HG03045 (cell line): ENCODE measurements at regions not wholly inside any gene's neighbourhood (a gene's known extent, or its start where the extent isn't known, plus 50 kb on each side); places are given as distances from the start of the nearest gene placed in this dataset.

Source experiments
- ATAC-seq: cut with Tn5 transposase; IDR thresholded peaks from one replicate; pipeline ENCODE4 v1.9.1; 2021; ENCODE audit warnings: mild to moderate bottlenecking, moderate library complexity; ENCODE audit not compliant: unreplicated experiment

GRCh38 chr3:182244222-182244971 is 532.7 kb downstream of the SOX2 start:
- ATAC-seq, result no peak

DNA sequence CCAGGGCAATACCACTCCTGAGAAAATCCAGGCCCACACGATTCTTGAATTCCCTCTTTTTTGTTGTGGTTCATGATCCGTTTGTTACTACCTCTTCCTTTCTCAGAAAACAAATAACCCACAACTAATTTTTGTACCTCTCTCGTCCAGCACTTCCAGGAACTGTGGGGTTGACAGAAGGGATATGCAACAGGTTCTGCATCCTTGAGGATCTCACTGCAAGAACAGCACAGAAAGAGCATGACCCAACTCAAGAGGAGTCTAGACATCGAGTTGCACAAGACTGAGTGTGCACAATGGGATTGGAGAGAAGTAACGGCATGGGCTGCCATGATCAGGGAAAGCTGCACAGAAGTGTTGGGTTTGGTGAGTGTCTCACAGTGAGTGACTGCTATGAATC is 533.3 kb downstream of the SOX2 start:
- ATAC-seq, result no peak

DNA sequence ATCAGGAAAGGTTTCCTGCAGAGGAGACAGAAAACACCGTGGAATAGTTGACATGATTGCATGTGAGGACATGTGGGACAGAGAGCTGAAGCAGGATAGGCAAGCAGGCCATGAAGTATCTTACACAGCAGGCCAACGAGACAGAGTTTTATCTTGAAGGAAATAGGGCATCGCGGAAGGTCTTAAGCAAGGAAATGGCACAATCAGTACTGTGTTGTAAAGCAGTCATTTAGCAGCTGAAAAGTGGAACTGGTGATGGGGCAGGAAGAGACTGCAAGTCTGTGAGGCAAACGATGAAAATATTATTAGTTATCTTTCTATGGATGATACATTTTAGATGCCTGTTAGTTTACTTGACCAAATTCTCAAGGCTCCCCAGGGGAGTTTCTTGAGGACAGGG is 535.1 kb downstream of the SOX2 start:
- no peak for ATAC-seq

GRCh38 chr3:182248349-182248880 is 536.7 kb downstream of the SOX2 start:
- no peak for ATAC-seq

DNA sequence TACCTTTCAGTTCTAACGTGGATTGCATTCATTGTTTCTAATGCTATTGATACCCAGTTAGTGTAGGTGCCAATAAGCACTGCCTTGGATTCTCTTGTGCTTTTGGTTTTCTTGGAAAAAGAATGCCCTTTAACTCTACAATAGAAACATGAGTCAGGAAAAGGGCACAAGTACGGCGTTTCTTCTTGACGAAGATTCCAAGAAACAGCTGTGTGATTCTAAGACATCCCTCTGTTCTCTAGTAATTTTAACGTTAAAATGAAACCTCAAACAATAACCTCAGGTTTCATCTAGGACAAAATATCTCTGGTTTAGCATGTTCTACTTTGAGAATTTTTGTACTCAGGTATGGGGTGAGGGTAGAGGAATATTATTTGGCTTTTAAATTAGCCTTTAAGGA is 540.5 kb upstream of the ATP11B start:
- no peak for ATAC-seq

GRCh38 chr3:182255158-182255557 is 538.1 kb upstream of the ATP11B start:
- ATAC-seq, result no peak

- no peak for ATAC-seq
Observed at GRCh38 chr3:182257361-182257760, 535.9 kb upstream of the ATP11B start.

DNA sequence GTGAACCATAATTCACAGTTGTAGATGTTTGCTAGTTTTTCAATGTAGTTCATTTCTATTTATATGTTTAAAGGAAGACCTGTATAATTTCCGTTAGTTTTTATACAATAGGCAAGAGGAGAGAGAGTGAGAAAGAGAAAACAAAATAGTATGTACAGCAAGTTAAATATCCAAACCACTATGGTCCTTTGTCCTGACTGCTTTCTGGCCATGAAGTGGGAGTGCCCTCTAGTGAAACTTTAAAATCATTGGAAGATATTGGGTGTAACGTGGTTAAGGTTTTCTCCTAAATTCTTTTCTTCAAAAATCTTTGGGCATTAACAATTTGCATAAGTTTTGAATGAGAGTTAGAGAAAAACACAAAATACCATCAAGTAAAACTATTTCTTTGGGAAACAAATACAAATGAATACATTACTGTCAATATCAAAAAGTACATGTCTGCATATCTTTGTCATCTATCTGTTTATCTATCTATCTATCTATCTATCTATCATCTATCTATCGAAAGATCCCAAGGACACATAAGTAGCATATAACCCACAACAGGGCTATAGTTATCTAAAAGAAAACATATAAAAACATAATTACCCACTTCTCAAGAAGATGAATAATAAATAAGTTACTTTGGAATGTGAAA is 534.6 kb upstream of the ATP11B start:
- no peak for ATAC-seq

DNA sequence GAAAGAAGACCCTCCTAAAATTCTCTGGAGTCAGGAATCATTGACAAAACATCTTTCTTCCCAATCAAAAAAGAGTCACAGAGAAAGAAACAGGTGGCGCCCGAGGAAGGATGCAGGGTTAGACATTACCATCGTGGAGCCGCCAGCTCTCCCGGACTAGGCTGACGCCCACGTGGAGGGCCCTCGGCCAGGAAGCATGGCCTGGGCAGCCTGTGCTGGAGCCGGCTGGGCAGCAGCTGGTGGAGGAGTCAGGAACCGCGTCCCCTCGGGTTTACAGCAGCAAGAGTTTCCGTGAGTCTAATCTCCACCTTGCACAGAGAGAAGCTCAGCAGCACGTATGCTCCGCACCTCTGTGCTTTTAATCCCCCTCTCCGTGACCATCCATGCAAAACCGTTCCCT is 533.7 kb upstream of the ATP11B start:
- no peak for ATAC-seq

DNA sequence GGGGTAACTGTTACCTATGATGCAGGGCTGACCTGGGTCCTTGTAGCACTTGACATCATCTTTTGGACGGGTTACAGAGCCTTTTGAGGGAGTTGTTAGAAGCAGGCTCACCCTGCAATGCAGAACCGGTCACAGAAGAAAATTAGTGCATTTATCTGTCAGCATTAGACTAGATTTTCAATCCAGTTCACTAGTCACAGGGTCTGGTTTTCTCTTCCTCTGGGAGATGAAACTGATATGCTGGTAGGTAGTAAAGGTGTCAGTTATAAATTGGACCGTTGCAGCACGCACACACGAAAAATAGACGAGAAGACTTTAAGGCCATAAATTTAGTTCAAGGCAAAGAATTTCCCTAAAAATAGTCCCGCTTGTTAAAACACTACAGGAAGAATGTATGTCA is 532.3 kb upstream of the ATP11B start:
- ATAC-seq, result no peak

- no peak for ATAC-seq
Observed at GRCh38 chr3:182268711-182269110, 524.6 kb upstream of the ATP11B start.

GRCh38 chr3:182276512-182276911 is 516.8 kb upstream of the ATP11B start:
- no peak for ATAC-seq

- ATAC-seq, result no peak
Observed at GRCh38 chr3:182284793-182285192, 508.5 kb upstream of the ATP11B start.

DNA sequence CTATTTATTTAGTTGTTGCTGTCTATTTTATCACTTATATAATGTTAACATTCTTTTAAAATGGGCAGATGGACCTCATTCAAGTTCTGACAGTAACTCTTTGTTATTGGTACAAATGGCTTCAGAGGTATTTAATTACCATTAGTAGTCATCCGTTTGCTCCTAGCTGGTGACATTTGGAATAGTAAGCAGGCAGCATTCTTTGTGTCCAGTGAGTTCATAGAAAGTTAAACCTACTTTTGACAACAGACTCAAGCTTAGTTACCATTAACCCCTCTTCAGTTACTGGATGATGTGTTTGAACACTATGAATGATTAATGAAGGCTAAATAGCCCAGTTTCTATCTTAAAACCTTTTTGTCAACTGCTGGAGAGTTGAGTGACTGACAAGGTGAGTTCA is 500.7 kb upstream of the ATP11B start:
- ATAC-seq, result no peak

GRCh38 chr3:182294256-182294655 is 499.0 kb upstream of the ATP11B start:
- ATAC-seq, result no peak

DNA sequence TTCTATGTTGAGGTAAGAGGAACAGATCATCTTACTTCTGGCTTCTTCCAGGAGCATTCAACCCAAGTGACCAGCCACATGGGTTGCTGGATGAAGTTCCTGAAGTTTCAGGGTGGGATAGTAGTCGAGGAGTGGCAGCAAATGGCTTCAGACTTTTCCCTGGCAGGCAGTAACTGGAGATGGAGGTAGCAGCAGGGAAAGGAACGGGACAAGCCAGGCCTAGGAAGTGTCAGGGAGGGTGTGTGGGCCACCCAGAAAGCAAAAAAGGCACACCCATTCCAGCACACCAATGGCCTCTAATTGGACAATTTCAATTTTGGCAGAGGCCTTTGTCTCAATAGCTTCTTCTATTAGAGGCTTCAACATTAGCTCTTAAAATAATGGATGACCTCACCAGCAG is 498.6 kb upstream of the ATP11B start:
- no peak for ATAC-seq

- no peak for ATAC-seq
Observed at GRCh38 chr3:182300266-182300665, 493.0 kb upstream of the ATP11B start.

DNA sequence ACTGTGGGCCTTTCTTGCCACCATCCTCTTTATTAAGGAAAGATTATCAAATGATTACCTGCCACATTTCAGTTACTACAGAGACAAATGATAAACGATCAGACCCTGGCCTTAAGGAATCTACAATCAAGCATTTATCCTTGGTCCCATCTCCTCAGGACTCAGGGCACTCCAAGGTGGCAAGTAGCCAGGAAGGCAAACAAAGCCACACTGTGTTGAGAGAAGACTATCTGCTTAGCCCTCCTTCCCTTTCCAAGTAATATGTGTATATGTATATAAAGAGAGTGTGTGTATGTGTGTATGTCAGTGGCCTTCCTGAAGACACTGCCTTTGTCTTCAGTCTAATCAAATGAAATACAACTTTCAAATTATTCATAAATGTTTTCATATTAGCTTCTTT is 490.1 kb upstream of the ATP11B start:
- no peak for ATAC-seq

- no peak for ATAC-seq
Observed at GRCh38 chr3:182305881-182306665, 487.2 kb upstream of the ATP11B start.

GRCh38 chr3:182308328-182308727 is 485.0 kb upstream of the ATP11B start:
- no peak for ATAC-seq

- ATAC-seq, result no peak
Observed at GRCh38 chr3:182309120-182309519, 484.2 kb upstream of the ATP11B start.

GRCh38 chr3:182315313-182315712 is 478.0 kb upstream of the ATP11B start:
- no peak for ATAC-seq
